Adrenal gland (tissue), 9 donors: ENCODE measurements at regions not wholly inside any gene's neighbourhood (a gene's known extent, or its start where the extent isn't known, plus 50 kb on each side); places are given as distances from the start of the nearest gene placed in this dataset.

ENCODE experiments used
- DNase-seq, 7 donors: peaks; one replicate each; pipeline ENCODE4 v3.0.0-alpha.2; 2019 to 2020
- H3K27ac ChIP-seq, 5 donors: fragments of 200-600 bp; sonication (generic) in 4 of 5; 1 replicate in 3 of 5; 2 replicates in 2 of 5; pipeline versions ENCODE4 v1.5.1 to v1.8.0; 2016 to 2020; ENCODE audit warnings: mild to moderate bottlenecking in 1 of 5
- H3K27me3 ChIP-seq: fragments of 200-600 bp; 2 replicates; pipeline ENCODE4 v1.8.0; 2021
- H3K36me3 ChIP-seq, 2 donors: fragments of 200-600 bp; replicated peaks in 1 of 2; 1 replicate in 1 of 2; 2 replicates in 1 of 2; pipeline versions ENCODE4 v1.5.1 to v1.8.0; 2018 to 2022
- H3K4me1 ChIP-seq, 2 donors: fragments of 200-600 bp; replicated peaks in 1 of 2; 1 replicate in 1 of 2; 2 replicates in 1 of 2; pipeline versions ENCODE4 v1.5.1 to v1.8.0; 2018 to 2021
- H3K4me3 ChIP-seq, 4 donors: fragments of 200-600 bp; sonication (generic) in 3 of 4; one replicate each; pipeline ENCODE4 v1.5.1; 2016 to 2018
- H3K9me3 ChIP-seq, 3 donors: fragments of 200-600 bp; sonication (generic) in 1 of 3; replicated peaks in 1 of 3; 1 replicate in 2 of 3; 2 replicates in 1 of 3; pipeline versions ENCODE4 v1.5.1 to v1.8.0; 2016 to 2021
- POLR2A ChIP-seq, 2 donors: fragments of 450-650 bp; IDR thresholded peaks; one replicate each; pipeline ENCODE4 v1.6.1; 2017; ENCODE audit warnings: antibody characterized with exemption in 2 of 2, mild to moderate bottlenecking in 2 of 2, moderate library complexity in 1 of 2
- WGBS, 4 donors: extraction: QIAGEN DNeasy Blood & Tissue Kit in 2 of 4; methylation state at CpG; one replicate each; pipeline versions ENCODE4 v1.1.5 to v1.1.7; 2013 to 2017; 5-methylcytosine and 5-hydroxymethylcytosine counted together
- intact Hi-C, 2 donors: fragments of 100-400 bp; cut with DNase I; formaldehyde crosslinking; loops; one replicate each; pipeline versions ENCODE4 v1.14.1 to v1.15.0; 2022 to 2023
- TF ChIP-seq, protein P1 (sequence below), 6 experiments: fragments of 450-650 bp in 4 of 6; fragments of 200-600 bp in 2 of 6; sonication (generic) in 1 of 6; IDR thresholded peaks; 1 replicate in 5 of 6; 2 replicates in 1 of 6; pipeline versions ENCODE4 v1.5.1 to v1.8.0; 2016 to 2021; ENCODE audit warnings: antibody characterized with exemption in 6 of 6, mild to moderate bottlenecking in 2 of 6, moderate library complexity in 1 of 6
- donor health status: healthy with polysubstance abuse.
- donor health status: Bipolar disorder and iron deficiency.
- donor health status: DM: yes; HTN: yes; CAD: no.
- donor health status: DM: no; HTN: no; CAD: no.
- donor health status: DM: no; HTN: no; CAD: no.

DNA sequence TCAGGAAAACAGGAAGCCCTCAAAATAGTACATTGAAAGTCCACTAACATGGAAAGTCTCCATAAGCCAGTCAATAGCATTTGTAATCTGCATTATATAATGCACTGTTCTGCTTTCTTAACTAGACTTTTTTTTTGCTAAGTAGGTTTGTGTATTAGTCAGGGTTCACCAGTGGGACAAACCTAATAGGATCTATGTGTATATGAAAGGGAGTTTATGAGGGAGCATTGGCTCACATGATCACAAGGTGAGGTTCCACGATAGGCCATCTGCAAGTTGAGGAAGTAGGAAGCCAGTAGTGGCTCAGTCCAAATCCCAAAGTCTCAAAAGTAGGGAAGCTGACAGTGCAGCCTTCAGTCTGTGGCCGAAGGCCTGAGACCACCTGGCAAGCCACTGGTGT, 116.0 kb downstream of the MXRA5 start:
- WGBS, 4 donors: 75 to 86% (median 84%) methylated on average over 2 of the region's 2 CpGs; no CpG with 5 or more reads in 1 of the 4 donors
- Histone ChIP-seq H3K36me3 (no peaks in the 10 kb centered on the region), H3K4me1 (no peaks in the 10 kb centered on the region), H3K9me3 (no peaks in the 10 kb centered on the region), H3K4me3 (no peak overlapping the region), H3K27me3 (peaks cover 3% of the 10 kb centered on the region), H3K27ac (no peak overlapping the region)
- intact Hi-C loops: no loop called here
- DNase-seq: no peak
- TF ChIP-seq, protein P1, sequence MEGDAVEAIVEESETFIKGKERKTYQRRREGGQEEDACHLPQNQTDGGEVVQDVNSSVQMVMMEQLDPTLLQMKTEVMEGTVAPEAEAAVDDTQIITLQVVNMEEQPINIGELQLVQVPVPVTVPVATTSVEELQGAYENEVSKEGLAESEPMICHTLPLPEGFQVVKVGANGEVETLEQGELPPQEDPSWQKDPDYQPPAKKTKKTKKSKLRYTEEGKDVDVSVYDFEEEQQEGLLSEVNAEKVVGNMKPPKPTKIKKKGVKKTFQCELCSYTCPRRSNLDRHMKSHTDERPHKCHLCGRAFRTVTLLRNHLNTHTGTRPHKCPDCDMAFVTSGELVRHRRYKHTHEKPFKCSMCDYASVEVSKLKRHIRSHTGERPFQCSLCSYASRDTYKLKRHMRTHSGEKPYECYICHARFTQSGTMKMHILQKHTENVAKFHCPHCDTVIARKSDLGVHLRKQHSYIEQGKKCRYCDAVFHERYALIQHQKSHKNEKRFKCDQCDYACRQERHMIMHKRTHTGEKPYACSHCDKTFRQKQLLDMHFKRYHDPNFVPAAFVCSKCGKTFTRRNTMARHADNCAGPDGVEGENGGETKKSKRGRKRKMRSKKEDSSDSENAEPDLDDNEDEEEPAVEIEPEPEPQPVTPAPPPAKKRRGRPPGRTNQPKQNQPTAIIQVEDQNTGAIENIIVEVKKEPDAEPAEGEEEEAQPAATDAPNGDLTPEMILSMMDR (IDR thresholded peaks at IDR 0.05): no peak
- no peak for TF ChIP-seq POLR2A (IDR thresholded peaks at IDR 0.05)

GRCh38 chrX:3227526-3227925, 118.9 kb downstream of the MXRA5 start:
- H3K4me3 ChIP-seq: no peak overlapping the region
- H3K9me3 ChIP-seq: no peaks in the 10 kb centered on the region
- WGBS, 4 donors: 83 to 96% (median 86%) methylated on average over 1 of the region's 1 CpG
- H3K36me3 ChIP-seq: no peaks in the 10 kb centered on the region
- no peaks in the 10 kb centered on the region for H3K4me1 ChIP-seq
- no peak for TF ChIP-seq POLR2A (IDR thresholded peaks at IDR 0.05)
- TF ChIP-seq, protein P1 (IDR thresholded peaks at IDR 0.05): no peak
- no peak for DNase-seq
- H3K27me3 ChIP-seq: peaks cover 3% of the 10 kb centered on the region
- no peak overlapping the region for H3K27ac ChIP-seq
- intact Hi-C loops: no loop called here

- no peaks in the 10 kb centered on the region for H3K4me1 ChIP-seq
- peaks cover 3% of the 10 kb centered on the region for H3K27me3 ChIP-seq
- no peak overlapping the region for H3K27ac ChIP-seq
- no peak overlapping the region for H3K4me3 ChIP-seq
- H3K9me3 ChIP-seq: no peaks in the 10 kb centered on the region
- TF ChIP-seq, protein P1 (IDR thresholded peaks at IDR 0.05): no peak
- TF ChIP-seq POLR2A (IDR thresholded peaks at IDR 0.05): no peak
- no peaks in the 10 kb centered on the region for H3K36me3 ChIP-seq
- intact Hi-C loops: no loop called here
- no peak for DNase-seq
- WGBS, 4 donors: 76 to 93% (median 77%) methylated on average over 2 of the region's 2 CpGs
Measured at GRCh38 chrX:3226087-3226486, 120.4 kb downstream of the MXRA5 start.

DNA sequence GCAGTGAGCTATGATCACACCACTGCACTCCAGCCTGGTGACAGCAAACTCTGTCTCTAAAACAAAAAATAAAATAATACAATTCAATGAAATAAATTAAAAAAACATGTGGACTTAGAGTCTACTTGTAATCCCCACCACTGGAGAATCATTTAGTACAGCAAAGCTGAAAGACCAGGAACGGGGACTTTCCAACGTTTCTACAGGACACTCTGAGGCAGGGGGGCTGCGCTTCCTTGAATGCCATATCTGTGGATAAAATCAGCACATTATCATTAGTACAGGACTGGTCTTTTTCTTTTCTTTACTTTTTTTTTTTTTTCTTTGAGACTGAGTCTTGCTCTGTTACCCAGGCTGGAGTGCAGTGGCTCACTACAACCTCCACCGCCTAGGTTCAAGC, 124.8 kb downstream of the MXRA5 start:
- Histone ChIP-seq H3K27me3 (no peaks in the 10 kb centered on the region), H3K4me3 (no peak overlapping the region), H3K36me3 (no peaks in the 10 kb centered on the region), H3K4me1 (no peaks in the 10 kb centered on the region), H3K27ac (no peak overlapping the region), H3K9me3 (no peaks in the 10 kb centered on the region)
- DNase-seq: no peak
- 81 to 90% (median 87%) methylated on average over 4 of the region's 4 CpGs for WGBS, 4 donors
- intact Hi-C loops: no loop called here
- TF ChIP-seq POLR2A (IDR thresholded peaks at IDR 0.05): no peak
- TF ChIP-seq, protein P1 (IDR thresholded peaks at IDR 0.05): no peak
